Pancreas (tissue), 10 donors: ENCODE measurements at regions not wholly inside any gene's neighbourhood (a gene's known extent, or its start where the extent isn't known, plus 50 kb on each side); places are given as distances from the start of the nearest gene placed in this dataset.
A peak's percentile ranks its signal among the peaks of the same experiment; 100 is the strongest.
"Not testable (repeated sequence)": the region's sequence is repeated elsewhere in the genome, so short reads cannot be mapped to it uniquely, and the experiment has no call there.

Source experiments
- ATAC-seq, 4 donors: fragments of 200-7000 bp; cut with Tn5 transposase; one replicate each; pipeline versions ENCODE4 v1.8.0 to v1.9.1; 2020; ENCODE audit warnings: mild to moderate bottlenecking in 4 of 4, moderate library complexity in 4 of 4
- DNase-seq, 6 donors: peaks; one replicate each; pipeline ENCODE4 v3.0.0-alpha.2; 2020
- FAIRE-seq: peaks from 2 replicates; lab custom pipeline; 2012; peaks lifted over from hg19 to GRCh38; lab: Jason Lieb, UNC
- H3K27ac ChIP-seq, 4 donors: fragments of 200-600 bp; sonication (generic); 1 replicate in 3 of 4; 2 replicates in 1 of 4; pipeline versions ENCODE4 v1.5.0 to v1.8.0; 2020
- H3K27me3 ChIP-seq, 4 donors: fragments of 200-600 bp; one replicate each; pipeline ENCODE4 v1.8.0; 2021
- H3K36me3 ChIP-seq, 3 donors: fragments of 200-600 bp; sonication (generic) in 1 of 3; one replicate each; pipeline versions ENCODE4 v1.5.0 to v1.8.0; 2020 to 2021
- H3K4me1 ChIP-seq, 3 donors: fragments of 200-600 bp; one replicate each; pipeline ENCODE4 v1.8.0; 2021
- H3K4me3 ChIP-seq, 4 donors: fragments of 200-600 bp; sonication (generic) in 2 of 4; one replicate each; pipeline versions ENCODE4 v1.5.0 to v1.8.0; 2020 to 2021
- H3K9me3 ChIP-seq, 4 donors: fragments of 200-600 bp; one replicate each; pipeline ENCODE4 v1.8.0; 2021
- WGBS, 2 donors: extraction: QIAGEN DNeasy Blood & Tissue Kit; methylation state at CpG; one replicate each; pipeline ENCODE4 v1.1.7; 2013; 5-methylcytosine and 5-hydroxymethylcytosine counted together
- intact Hi-C, 3 donors: fragments of 100-400 bp; cut with DNase I; formaldehyde crosslinking; loops; one replicate each; pipeline versions ENCODE4 v1.11.1 to v1.14.2; 2022
- TF ChIP-seq, protein P1 (sequence below), 4 donors: fragments of 200-600 bp; sonication (generic) in 3 of 4; IDR thresholded peaks; one replicate each; pipeline versions ENCODE4 v1.5.0 to v1.8.0; 2021; ENCODE audit warnings: antibody characterized with exemption in 4 of 4
- donor health status: healthy with polysubstance abuse.
- donor health status: DM: no; HTN: no; CAD: no; lungs with moderate emphysema.
- donor health status: DM: no; HTN: no; CAD: no.
- donor health status: control.
- donor health status: control.
- donor health status: Bipolar disorder and iron deficiency.
- donor health status: DM: yes; HTN: yes; CAD: no.
- donor health status: DM: no; HTN: no; CAD: no.
- donor health status: DM: no; HTN: no; CAD: no.
- donor health status: DM: yes; HTN: yes; CAD: no.

DNA sequence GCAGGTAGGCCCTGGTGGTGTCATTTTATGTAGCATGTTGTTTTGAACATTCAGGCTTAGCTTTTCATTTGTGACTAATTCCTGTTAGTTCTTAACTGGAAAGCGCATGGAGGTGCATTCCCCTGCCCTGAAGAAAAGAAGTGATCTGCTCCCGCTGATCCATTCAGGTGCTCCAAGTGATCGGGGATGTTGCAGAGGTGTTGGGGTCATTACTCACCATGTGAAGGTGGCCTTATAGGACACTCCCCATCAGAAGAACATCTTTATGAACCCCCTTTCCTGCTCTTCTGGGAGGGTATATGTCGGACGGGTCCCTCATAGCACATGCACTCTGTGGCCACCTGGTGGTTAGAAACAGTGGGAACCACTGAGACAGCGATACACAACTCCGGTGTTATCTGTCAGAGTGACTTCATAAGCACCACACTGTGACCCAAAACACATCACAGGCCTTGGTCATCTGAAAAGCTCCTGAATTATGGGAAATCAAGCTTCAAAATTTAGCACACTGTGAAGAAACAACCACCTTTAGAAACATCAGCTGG, 172.5 kb upstream of the NOTCH2NLA start:
- H3K36me3 ChIP-seq, FAIRE-seq, DNase-seq, H3K4me3 ChIP-seq, H3K9me3 ChIP-seq, intact Hi-C loops, H3K27ac ChIP-seq, H3K4me1 ChIP-seq, H3K27me3 ChIP-seq: not testable (repeated sequence)
- TF ChIP-seq, protein P1, sequence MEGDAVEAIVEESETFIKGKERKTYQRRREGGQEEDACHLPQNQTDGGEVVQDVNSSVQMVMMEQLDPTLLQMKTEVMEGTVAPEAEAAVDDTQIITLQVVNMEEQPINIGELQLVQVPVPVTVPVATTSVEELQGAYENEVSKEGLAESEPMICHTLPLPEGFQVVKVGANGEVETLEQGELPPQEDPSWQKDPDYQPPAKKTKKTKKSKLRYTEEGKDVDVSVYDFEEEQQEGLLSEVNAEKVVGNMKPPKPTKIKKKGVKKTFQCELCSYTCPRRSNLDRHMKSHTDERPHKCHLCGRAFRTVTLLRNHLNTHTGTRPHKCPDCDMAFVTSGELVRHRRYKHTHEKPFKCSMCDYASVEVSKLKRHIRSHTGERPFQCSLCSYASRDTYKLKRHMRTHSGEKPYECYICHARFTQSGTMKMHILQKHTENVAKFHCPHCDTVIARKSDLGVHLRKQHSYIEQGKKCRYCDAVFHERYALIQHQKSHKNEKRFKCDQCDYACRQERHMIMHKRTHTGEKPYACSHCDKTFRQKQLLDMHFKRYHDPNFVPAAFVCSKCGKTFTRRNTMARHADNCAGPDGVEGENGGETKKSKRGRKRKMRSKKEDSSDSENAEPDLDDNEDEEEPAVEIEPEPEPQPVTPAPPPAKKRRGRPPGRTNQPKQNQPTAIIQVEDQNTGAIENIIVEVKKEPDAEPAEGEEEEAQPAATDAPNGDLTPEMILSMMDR (IDR thresholded peaks at IDR 0.05): peak in 3 of 4 donors; percentile 33 to 37 (median 34)
- WGBS, 2 donors: 21% methylated on average over 5 to 7 of the region's 7 CpGs
- peak; percentile 77 to 91 (median 86) for ATAC-seq

DNA sequence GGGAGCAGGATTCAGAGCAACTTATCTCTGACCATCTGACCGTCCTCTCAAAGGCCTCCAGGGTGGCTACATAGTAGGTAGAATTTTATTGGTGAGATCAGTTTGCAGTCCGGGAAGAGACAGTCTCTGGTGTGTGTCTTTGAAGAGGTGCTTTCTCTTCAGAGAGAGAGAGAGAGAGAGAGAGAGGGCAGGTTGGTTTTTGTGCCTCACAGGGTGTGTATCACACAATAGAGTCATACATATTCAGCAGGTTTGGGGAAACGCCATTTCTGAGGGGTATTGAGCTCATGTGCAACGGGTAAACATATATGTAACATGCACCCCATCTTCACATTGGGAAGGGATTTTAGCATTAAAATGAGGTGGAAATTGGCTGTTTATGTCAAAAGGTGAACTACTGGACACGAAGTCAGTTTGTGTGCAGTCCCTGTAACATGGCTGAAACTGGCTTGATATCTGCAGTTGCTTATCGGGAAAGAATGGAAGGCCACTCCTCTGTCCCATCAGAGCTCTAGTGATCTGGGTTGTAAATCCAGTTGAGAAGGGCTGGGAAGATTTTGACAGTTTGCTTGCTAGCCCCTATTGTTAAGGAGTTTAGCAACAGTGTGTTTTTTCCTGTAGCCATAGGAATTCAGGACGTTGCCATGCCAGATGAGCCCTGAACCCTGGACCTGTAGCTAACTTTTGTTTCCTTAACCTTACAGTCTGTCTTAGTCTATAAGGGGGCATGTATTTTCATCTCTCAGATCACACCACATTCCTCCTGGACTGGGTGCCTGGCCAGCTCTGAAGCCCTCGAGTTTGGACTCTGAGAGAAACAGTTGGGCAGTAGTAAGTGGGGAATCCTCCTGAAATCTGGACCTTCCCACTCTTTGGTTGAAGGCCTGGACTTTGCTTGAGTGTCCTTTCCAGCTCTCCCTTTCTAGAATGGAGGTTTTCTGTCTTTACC, 171.6 kb upstream of the NOTCH2NLA start:
- intact Hi-C loops, H3K27me3 ChIP-seq, H3K27ac ChIP-seq, DNase-seq, H3K36me3 ChIP-seq, FAIRE-seq, H3K9me3 ChIP-seq, H3K4me1 ChIP-seq, ATAC-seq, H3K4me3 ChIP-seq: not testable (repeated sequence)
- WGBS, 2 donors: 69 to 79% methylated on average over 8 of the region's 8 CpGs

DNA sequence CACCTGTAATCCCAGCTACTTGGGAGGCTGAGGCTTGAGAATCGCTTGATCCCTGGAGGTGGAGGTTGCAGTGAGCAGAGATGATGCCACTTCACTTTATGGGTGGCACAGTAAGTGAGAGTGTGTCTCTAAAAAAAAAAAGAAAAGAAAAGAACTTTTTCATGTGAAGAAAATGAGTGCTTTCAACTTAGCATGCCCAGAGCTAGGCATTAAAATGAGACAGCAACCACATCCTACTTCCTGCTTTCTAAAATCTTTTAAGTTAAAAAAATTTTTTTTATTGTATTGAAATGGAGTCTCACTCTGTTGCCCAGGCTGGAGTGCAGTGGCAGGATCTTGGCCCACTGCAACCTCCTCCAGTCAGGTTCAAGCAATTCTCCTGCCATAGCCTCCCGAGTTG, 170.4 kb upstream of the NOTCH2NLA start:
- H3K4me3 ChIP-seq, H3K27ac ChIP-seq, H3K36me3 ChIP-seq, intact Hi-C loops, ATAC-seq, H3K4me1 ChIP-seq, H3K27me3 ChIP-seq, H3K9me3 ChIP-seq, DNase-seq, FAIRE-seq: not testable (repeated sequence)
- 64 to 83% methylated on average over 2 of the region's 2 CpGs for WGBS, 2 donors

DNA sequence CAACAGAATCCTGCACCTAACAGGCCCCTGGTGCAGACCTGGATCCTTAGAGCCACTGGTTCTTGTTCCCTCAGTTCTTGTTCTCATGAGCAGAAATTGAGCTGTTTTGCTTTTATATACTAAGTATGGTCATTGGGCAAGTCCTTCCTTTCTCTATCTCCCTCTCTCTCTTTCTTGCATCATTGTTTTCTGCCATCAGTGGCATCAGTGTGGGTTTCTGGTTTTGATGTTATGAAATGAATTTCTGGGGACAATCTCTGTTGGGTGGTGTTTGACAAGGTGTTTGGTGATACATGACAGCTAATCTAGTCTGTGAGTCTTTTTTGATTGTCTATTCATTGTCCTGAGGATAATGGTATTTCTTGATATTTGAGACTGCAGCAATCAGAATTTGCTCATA, 168.0 kb upstream of the NOTCH2NLA start:
- not testable (repeated sequence) for ATAC-seq, FAIRE-seq

DNA sequence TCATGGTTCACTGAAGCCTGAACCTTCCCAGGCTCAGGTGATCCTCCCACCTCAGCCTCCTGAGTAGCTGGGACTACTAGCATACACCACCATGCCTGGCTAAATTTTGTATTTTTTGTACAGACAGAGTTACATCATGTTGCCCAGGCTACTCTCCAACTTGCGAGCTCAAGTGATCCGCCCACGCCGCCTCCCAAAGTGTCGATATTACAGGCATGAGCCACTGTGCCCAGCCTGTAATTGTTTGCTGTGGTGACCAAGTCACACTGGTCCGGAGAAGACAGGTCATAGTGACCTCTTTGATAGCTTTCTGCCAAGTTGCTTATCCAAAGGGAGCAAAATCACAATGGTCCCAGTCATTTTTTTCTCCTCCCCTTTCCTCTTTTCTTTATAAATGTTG, 167.4 kb upstream of the NOTCH2NLA start:
- H3K4me3 ChIP-seq, ATAC-seq, H3K9me3 ChIP-seq, H3K4me1 ChIP-seq, DNase-seq, H3K27me3 ChIP-seq, intact Hi-C loops, FAIRE-seq, H3K27ac ChIP-seq, H3K36me3 ChIP-seq: not testable (repeated sequence)
- WGBS, 2 donors: 83 to 94% methylated on average over 5 to 6 of the region's 6 CpGs

More for the DNA sequence above, 168.0 kb upstream of the NOTCH2NLA start:
- H3K4me1 ChIP-seq, H3K36me3 ChIP-seq, H3K27me3 ChIP-seq, H3K9me3 ChIP-seq, DNase-seq, H3K4me3 ChIP-seq, intact Hi-C loops, H3K27ac ChIP-seq: not testable (repeated sequence)

DNA sequence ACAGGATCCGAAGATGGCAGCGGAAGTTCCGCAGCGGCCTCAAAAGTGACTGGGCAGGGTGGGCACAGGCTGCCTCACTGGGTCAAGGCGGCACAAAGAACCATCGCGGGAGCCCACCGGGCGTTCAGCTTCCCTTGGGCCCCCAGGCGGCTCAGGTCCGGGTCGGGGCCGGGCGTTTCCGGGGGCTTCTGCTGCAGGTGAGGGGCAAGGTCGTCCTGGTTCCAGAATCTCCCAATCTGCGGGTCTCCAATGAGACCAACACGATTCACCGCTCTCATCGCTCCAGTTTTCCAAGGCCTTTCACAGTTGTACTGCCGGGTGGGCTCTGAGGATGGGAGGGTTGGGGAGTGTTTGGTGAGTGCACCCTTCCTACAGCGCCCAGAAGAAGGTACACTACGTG, 165.0 kb upstream of the NOTCH2NLA start:
- H3K27ac ChIP-seq, H3K4me3 ChIP-seq, DNase-seq, intact Hi-C loops, FAIRE-seq, H3K27me3 ChIP-seq, H3K36me3 ChIP-seq, H3K9me3 ChIP-seq, H3K4me1 ChIP-seq, ATAC-seq: not testable (repeated sequence)
- WGBS, 2 donors: 29 to 32% methylated on average over 16 to 18 of the region's 23 CpGs

DNA sequence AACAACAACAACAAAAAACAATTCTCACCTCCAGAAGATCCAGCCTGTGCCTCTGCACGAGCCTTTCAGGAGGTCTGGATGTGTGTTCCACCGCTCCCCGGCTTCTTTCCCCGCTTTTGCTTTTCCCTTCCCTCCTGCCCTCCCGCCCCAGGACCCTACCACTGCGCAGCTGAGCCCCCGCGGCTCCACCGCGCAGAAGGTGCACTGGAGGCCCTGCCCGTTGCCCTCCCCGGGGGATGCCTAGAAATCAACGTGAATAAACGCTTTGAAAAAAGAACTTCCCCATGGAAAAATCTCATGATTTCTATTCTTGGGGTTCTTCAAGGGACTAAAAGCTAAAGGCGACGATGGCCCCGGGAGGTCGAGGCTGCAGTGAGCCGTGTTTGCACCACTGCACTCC, 164.3 kb upstream of the NOTCH2NLA start:
- FAIRE-seq, H3K27ac ChIP-seq, H3K4me3 ChIP-seq, DNase-seq, H3K9me3 ChIP-seq, H3K27me3 ChIP-seq, H3K4me1 ChIP-seq, intact Hi-C loops, H3K36me3 ChIP-seq, ATAC-seq: not testable (repeated sequence)
- WGBS, 2 donors: 48 to 55% methylated on average over 16 to 19 of the region's 19 CpGs

DNA sequence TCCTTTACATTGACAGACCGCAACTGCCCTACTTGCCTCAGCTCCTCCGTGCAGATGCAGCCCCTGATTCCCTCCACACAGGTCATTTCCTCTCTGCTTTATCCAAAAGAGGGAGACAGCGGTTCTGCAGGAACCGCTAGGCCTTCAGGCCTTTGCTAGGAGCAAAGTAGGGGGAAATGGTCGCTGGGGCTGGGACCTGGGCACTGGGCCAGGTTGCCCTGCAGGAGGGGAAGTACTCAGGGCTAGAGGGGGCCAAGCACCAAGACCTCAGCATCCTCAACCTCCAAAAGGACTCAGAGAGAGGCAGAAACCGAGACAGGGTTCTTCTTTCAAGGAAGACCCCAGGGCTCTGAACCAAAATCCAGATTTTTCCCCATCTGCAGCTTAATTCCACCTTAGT, 160.4 kb upstream of the NOTCH2NLA start:
- H3K27me3 ChIP-seq, H3K36me3 ChIP-seq, FAIRE-seq, ATAC-seq, H3K27ac ChIP-seq, H3K4me3 ChIP-seq, intact Hi-C loops, H3K9me3 ChIP-seq, H3K4me1 ChIP-seq: not testable (repeated sequence)
- WGBS, 2 donors: 69 to 82% methylated on average over 4 to 5 of the region's 6 CpGs
- DNase-seq: peak in 1 of 6 donors; percentile 54

DNA sequence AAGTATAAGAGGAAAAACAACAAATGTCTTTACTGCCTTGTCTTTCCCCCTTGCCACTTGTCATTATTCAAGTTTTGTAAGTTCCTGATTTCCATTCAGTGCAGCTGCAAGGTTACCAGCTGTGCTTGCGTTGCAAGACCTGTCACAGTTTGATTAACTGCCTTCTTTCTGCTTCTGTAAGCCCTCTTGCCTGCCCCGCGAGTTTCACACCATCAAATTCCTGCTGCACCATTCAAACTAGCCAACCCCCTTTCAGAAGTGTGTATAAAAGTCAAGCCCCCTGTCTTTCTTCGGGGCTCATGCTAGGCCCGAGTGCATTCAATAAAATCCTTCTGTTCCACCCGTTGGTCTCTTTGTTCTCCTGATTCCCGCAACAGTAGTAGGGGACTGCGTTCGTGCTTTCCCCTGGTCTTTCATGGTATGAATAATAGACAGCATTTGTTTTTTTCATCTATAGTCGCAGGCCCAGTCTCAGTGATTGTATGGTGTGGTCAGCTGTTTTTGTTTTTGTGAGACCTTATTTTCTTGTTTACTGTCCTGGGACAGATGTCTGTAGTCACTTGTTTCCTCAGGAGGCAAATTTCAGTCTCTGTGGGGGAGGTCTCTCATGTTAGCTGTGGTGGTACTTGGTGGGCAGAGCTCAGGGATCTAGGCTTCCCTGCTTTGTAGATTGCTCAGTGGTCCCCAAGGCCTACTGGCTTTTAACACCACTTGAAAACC, 159.1 kb upstream of the NOTCH2NLA start:
- FAIRE-seq, intact Hi-C loops, H3K27me3 ChIP-seq, H3K4me1 ChIP-seq, DNase-seq, H3K4me3 ChIP-seq, H3K36me3 ChIP-seq, H3K9me3 ChIP-seq: not testable (repeated sequence)
- ATAC-seq: peak; percentile 24 to 47 (median 39)
- peak overlapping the region in 3 of 4 donors; percentile 5 to 58 (median 52) for H3K27ac ChIP-seq
- 24 to 32% methylated on average over 9 of the region's 10 CpGs for WGBS, 2 donors

DNA sequence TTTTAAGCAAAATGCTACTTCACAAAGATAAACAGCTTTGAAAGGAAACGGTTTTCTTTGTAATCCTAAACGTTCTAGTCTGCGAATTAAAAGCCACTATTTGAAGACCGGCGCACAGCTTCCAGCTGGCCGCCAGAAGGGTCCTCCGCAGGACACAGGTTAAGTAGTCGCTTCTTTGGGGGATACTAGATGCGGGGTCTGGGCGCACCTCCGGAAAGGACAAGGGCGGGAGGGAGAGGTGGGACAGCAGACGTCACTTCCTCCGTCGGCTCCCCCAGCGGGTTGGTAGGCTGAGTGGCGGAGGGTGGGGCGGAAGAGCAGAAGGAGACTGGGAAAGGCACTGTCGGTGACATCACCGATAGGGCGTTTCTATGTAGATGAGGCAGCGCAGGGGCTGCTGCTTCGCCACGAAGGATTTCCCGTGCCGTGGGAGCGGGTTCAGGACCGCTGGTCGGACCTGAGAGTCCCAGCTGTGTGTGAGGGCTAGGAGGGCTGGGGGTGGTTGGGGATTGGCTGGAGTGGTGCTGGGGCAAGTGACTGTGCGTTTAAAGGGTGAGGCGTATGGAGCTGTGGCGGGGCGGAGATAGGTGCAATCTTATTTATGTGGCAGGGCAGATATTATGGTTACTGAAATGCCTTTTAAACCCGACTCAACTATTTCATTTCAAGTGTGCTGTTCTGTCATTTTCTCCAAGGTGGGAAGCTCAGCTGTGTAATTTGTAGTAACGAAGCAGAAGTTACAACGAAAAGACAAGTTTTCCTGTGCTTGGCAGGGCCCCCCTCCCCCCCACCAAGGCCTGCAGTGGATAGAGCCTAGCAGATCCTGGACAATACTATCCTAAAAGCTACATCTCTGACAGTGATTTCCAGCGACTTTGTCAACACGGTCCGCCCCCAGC, 158.3 kb upstream of the NOTCH2NLA start:
- 0% methylated on average over 17 to 30 of the region's 39 CpGs for WGBS, 2 donors
- H3K36me3 ChIP-seq, H3K9me3 ChIP-seq, intact Hi-C loops, H3K27me3 ChIP-seq, H3K4me1 ChIP-seq, FAIRE-seq: not testable (repeated sequence)
- H3K4me3 ChIP-seq: peak overlapping the region in 3 of 4 donors; percentile 23 to 49 (median 43)
- H3K27ac ChIP-seq: peak overlapping the region; percentile 87 to 96 (median 92)
- ATAC-seq (peak; percentile 96 to 98 (median 96)), DNase-seq (peak; percentile 44 to 80 (median 60))
